ENCODE measurements at regions not wholly inside any gene's neighbourhood (a gene's known extent, or its start where the extent isn't known, plus 50 kb on each side); places are given as distances from the start of the nearest gene placed in this dataset.

- no peak for TF ChIP-seq CTCF (IDR thresholded peaks at IDR 0.05)
- TF ChIP-seq POLR2A (IDR thresholded peaks at IDR 0.05): no peak
Measured at GRCh38 chr3:178058629-178059028, 477.6 kb upstream of the KCNMB2 start.

Data from thyroid gland (tissue), 4 donors.